ENCODE measurements at regions not wholly inside any gene's neighbourhood (a gene's known extent, or its start where the extent isn't known, plus 50 kb on each side); places are given as distances from the start of the nearest gene placed in this dataset.
A peak's percentile ranks its signal among the peaks of the same experiment; 100 is the strongest.

DNA sequence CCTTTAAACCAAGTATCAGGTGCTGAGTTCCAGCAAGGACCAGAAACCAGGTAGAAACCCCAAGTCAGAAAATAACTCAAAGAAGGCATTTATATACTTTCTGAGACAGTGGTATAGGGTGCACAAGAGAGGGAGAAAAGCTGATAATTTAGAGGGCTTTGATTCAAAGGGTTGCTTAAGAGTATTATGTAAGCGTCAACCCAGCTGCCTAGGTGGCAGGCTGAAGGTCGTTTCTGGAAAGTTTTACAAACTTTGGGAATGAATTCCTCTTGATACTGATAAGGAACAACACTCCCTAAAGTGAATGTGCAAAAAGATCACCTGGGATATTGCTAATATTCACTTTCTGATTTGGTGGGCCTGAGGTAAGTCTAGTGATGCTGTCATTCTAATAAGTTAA is 800.7 kb downstream of the MAFB start:
- DNase-seq = no peak

DNA sequence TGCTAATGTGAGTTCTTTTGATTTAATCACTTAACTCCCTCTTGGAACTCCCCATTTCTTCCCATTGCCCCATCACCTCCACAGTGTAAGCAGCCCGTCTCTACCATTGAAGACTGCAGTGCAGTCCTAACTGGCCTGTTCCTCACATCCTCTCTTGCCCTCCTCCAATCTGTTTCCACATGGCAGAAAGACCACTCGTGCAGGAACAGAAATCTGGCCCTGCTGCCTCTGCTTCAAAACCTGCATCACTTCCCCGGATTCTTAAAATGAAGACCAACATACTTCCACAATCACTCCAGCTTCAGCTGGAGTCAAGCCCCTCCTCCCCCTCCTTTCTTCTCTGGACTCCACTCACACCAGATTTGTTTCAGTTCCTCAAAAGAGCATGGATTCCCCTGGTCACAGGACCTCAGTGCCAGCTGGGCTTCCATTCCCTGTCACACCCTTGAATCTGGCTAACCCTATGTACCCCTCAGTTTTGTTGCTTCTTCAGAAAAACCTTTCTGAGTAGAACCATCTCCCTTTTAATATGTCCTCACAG is 802.3 kb downstream of the MAFB start:
- DNase-seq = no peak

DNA sequence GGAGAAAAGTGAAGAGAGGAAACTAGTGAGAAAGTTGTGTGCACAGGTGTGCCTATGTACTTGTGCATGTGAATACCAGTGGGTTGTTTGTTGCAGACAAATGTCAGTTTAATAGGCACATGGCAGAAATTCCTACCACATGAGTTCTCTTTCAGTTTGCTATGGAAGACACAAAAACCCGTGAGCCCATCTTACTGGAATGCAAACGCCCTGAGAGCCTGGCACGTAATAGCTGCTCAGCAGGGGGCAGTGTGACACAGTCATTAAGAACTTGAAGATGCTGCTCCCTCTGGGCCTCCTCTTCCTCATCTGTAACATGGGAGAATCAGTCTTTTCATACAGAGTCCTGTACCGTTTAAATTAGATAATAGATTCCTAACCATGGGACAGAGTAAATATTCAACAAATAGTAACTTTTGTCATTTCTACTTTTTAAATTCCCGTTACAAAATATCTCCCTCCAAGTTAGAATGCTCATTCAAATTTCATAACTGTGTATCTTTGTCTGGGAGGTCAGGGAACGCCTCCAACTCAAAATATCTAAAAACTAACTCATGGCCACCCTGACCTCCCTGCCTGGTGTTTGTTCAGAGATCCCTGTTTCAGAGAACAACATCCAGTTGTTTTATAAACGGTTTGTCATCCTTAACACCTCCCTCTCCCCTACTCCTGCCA is 802.9 kb downstream of the MAFB start:
- DNase-seq = peak; percentile 48 to 56

DNA sequence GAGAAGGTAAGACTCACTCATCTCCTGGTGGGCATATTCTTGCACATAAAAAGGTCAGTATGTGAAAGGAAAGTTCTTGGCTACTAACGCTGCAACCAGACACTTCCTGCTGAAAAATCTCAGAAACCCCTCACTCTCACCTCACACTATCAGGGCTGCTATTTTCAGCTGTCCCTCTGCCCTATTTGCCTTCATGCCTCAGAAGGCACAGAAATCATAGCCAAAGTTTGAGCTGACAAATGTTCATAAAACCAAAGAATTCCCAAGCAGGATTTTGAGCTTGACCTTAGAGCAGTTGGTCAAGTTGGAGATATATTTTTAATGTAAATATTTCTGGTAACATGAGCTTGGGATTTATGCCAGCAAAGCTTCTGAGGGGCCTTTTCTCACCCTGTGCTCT is 806.2 kb downstream of the MAFB start:
- DNase-seq = no peak

DNA sequence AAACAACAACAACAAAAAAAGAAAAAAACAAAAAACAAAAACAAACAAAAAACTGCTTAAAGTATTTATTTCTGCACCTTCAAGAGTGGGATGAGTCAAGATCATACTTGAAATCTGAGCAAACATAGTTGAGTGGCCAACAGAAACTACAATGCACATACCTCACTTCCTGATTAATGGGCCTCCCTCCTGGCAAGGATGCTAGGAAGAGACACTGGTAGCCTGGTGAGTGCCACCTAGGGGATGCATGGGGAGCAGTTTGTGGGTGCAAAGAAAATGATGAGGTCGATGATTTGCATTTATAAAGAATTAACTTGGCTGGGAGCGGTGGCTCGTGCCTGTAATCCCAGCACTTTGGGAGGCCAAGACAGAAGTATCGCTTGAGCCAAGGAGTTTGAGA is 808.1 kb downstream of the MAFB start:
- DNase-seq = peak in 1 of 2 experiments; percentile 25

DNA sequence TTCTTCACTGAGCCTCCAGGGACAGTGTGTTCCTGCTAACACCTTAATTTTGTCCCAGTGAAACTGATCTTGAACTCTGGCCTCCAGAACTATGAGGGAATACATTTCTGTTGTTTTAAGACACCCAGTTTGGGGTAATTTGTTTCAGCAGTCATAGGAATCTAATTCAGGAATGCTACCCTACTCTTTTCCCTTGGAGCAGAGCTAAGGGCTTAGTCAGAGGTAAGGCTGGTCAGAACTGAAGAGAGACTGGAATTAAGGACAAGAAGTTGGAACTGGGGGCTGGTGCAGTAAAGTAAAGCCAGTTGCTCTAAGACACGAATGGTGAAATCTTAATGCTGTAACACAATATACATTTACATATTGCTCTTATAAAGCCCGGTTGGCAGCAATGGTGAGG is 809.7 kb downstream of the MAFB start:
- no peak for DNase-seq

DNA sequence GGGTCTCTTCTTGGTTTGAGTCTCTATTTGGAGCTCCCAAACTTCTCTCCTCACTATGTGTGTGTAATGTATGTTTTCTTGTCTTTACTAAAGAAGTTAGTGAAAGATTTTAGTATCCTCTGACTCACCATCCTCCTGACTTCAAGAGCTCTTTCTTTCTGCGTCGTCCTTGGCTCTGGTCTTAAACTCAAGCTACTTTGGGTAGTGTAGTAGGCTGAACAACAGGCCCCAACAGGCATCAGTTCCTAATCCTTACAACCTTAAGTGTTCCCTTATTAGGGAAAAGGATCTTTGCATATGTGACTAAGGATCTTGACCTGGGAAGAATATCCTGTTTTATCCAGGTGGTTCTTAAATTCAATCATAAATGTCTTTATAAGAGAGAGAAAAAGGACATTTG is 810.2 kb downstream of the MAFB start:
- no peak for DNase-seq

DNA sequence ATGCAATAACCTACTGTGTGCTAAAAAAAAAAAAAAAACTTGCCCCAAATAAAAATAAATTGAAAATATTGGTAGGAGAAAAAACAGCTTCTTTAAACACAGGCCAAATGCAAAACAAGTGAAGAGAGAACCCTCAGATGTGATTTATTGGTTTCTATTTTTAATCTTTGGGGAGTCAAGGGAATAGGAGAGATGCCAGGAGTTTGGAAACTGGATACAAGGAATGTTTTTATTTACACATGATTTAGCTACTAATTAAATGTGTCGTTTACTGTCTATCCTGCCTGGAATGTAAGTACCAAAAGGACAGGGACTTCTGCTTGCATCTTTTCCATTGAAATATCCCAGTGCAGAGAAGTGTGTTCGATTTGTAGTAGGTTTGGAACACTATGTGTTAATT is 810.7 kb downstream of the MAFB start:
- no peak for DNase-seq

DNA sequence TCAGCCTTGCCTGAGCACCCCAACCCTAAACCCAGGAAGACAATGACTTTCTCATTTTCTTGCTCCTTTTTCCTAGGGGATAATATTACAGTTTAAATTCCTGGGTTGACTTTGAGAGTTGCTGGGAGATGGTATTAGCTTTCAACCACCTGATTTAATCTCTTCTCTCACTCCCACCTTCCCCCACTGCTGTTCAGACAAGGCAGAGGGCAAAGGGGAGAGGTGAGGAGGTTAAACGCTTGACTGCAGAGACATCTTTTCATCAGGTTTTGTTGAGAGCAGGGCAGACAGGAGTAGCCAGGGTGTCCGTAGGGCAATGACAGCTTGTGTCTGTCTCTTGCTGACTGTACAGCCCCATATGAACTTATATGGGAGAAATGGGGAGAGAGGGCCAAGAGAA is 811.2 kb downstream of the MAFB start:
- no peak for DNase-seq

DNA sequence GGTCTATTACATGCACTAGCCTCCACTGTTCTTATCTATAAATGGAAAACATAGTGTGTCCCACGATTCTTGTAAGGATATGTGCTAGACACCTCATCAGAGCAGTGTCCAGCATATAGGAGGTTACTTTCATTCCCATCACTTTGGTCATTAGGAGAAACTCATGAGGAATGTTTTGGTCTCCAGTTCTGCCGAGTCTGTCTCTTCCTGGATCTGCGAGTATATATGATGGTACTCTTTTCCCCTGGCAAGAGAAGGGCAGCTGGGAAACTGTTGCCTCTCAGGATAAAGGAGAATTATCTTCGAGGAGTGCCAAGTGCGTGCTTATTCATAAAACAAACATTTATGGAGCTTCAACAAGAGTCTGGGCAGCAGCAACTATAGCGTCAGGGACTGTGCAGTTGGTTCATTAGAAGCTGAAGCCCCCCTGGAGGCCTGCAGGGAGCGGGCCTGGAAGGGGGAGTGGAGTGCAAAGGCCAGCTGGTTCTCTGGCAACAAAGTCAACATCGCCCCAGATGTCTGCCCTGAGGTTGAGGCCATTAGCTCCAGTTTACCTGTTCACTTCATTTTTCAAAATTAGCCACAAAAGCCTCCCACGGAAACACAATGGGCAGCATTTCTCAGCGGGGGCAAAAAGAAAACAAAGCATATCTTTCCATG is 811.9 kb downstream of the MAFB start:
- DNase-seq = no peak

DNA sequence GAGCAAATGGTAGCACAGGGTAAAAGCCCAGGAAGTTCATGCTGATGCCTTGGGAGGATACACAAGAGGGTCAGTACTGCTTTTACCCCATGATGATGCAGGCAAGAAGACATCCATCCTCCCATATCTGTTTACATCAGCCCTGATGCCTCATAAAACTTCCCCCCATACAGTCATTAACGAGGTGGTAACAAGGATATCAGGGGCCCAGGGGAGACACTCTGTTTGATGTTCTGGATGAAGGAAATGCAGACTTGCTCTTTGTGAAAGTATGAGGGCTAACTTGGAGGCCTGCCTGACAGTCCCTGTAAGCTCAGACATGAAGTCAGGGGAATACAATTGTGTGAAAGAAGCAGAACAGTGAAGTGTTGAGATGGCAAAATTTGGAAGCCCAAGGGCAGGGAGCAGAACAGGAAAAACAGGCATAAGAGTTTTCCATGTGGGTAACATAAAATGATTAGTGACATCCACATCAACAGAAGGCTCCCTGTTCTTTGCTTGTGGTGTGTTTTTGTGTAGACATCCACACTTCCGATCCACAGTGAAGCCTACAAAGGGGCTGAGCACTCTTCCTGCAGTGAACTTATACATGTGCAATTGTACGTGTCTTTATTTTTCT is 813.4 kb downstream of the MAFB start:
- no peak for DNase-seq

DNA sequence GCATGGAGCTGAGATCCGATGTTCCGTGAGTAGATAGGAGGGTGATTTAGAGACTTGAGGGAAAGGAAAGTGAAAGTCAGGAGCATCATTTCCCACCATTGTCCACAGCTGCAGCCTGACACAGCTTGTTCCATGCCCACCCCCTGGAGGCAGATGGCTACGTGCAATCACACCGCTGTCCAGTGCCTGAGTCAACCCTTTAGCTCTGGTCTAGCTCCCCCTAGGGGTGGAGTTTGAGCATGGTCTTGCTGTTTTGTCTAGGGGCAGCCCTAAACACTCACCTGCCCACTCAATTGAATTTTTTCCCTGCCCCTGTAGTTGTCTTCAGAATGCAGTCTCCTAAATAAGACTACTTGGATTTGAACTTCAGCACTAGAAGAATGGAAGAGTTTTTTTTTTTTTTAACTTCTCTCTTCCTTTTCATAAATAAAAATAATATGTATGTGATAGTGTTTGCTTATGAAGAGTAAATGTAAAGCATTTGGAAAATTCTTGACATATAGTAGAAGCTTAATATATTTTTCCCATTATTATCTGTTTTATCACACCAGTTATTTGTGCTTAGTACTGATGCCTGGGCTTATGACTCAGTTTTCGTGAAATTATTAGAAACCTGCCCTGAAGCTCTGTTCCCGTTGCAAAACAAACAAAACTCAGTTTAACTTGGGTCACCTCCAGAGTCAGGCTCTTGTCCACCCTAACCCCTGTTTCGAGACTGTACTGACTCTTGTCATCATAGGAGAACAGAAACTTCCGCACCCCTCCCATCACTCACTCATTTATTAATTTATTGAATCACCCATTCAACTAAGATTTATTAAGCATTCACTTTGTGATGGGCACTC is 814.8 kb downstream of the MAFB start:
- peak; percentile 20 to 27 for DNase-seq

DNA sequence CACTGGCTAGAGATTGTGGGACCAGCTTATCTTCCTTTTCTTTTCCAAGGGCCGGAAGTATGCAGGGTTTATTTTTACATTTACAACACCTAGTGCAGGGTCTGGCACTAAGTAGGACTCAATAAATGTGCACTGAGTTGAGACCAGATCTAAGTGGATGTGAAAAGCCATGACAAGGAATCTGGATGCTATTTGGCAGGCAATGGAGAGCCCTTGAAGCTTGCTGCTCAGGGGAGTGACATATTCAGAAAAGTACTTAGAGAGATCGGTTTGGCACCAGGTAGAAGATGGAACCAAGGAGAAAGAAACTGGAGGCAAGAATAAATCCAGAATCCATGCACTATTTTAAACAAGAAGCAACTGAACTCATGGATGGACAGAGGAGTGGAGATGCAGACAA is 815.8 kb downstream of the MAFB start:
- DNase-seq = no peak

DNA sequence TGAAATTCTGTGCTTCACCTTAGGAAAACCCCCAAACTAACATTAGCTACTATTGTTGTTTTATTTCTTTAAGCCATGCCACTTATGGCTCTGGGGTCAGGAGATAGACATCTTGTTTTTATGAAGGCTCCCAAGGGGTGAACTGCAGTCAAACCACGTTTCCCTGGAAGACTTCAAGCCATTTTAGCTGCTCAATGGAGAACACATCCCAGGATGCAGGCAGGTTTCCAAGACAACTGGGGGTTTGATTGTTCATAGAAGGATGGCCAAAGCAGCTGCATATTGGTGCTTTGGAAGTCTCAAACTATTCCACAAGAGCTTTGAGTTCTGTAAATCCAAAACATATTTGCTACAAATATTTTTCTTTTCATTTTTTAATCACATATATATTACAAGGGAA is 818.0 kb downstream of the MAFB start:
- no peak for DNase-seq

DNA sequence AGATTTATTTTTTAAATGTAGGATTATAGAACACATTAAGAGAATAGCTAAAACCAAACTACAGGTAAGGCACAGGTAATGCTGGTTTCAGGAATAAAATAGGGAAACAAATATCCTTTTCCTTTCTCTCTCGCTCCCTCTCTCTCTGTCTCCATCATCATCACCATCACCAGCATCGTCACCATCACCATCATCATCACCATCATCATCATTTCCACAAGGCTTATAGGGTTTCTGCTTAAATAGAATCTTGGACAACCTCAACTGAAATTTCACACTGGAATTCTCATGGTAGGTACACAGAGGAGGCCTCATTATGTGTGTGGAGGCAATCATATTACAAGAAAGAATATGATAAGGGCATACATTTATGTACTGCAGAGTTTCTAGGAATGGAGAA is 823.6 kb downstream of the MAFB start:
- no peak for DNase-seq

DNA sequence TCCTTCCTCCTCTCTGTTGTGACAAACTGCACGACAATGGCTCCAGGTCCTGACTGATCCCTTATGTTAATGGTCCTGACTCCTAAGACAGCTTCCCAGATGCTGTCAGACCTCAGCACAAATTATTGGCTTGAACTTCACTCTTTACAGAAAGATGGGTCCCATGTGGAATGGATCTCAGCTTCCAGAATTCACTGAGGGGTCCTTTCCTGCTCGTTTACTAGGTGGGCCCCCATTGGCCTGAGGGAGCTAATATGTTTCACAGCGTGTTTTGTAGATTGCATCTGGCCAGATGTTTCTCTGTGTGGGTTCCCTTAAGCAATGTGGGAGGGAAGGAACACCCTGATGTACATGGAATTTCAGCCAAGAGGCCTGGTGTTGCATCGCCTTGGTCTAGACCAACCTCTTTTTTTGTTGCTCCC is 826.6 kb downstream of the MAFB start:
- DNase-seq = no peak

DNA sequence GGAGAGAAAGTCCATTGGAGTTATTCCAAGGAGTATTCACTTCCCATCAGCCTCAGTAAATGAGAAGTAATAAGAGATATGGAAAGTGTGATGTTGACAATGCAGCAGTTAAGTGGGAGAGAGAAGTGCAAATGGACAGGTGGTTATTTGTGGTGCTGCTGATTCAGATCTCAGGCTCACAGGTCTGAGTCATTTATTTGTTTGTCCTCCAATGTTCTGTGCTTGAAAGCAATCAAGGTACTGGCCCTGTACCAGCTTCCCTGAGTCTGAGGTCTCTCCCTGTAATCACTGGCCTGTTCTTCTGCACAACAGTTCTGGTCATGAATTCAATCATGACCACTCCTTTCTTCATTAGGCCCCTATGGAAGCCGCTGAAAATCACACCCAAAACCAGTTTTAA is 827.7 kb downstream of the MAFB start:
- no peak for DNase-seq

DNA sequence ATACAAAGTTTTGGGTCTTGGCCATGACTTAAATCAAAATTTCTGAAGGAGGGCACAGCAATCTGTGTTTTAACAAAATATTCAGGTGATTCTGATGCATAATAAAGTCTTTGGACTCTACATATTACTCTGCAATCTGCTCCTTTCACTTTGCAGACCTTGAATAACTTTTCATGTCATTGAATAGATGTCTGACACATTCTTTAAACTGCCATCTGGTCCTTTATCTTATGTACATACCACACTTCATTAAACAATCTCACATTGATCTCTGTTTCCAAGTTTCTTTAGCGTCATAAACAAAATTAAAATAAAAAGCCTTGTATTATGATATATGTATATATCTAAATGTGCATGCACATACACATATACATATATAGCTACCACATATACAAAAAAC is 831.2 kb downstream of the MAFB start:
- no peak for DNase-seq

DNA sequence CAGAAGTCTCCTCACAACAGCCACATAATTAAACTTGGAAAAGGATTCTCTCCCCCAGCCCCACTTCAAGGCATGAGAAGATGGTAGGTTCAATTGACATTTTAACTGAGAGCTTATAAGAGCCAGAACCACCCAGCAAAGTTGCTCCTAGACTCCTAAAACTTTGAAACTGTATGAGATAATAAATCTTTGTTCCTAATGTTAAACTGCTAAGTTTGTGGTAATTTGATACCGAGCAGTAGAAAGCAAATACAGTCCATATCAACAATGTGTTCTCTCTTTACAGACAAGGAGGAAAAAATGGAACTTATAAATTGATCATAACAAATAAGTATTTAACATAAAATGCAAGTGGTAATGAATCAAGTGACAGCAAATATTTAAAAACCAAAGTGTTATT is 831.8 kb downstream of the MAFB start:
- DNase-seq = no peak

DNA sequence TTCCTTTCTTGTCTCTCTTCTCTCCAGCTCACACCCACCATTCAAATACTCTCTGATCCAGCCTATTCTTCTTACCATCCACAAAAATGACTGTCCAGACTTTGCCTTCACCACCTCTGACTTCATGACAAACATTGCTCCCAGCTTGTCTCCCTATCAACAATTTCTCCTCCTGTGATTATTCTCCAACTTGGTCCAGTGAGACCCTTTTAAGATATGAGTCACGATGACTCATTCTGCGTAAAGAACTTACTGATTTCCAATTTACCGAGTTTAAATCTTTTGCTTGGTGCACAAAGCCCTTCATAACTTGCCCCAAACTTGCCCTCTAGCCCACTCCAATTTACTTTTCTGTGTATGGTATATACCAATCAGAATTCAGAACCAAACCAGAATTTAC is 833.2 kb downstream of the MAFB start:
- no peak for DNase-seq

DNA sequence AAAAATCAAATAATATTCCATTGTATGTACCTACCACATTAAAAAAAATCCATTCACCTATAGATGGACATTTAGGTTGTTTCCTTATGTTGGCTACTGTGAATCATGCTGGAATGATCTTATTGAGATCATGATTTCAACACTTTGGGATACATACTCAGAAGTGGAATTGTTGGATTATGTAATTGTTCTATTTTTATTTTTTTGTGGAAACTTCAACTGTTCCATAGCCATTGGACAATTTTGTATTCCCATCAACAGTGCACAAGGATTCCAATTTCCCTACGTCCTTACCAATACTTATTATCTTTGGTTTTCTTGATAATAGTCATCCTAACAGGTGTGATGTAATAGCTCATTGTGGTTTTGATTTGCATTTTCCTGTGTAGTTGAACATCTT is 834.0 kb downstream of the MAFB start:
- DNase-seq = no peak

DNA sequence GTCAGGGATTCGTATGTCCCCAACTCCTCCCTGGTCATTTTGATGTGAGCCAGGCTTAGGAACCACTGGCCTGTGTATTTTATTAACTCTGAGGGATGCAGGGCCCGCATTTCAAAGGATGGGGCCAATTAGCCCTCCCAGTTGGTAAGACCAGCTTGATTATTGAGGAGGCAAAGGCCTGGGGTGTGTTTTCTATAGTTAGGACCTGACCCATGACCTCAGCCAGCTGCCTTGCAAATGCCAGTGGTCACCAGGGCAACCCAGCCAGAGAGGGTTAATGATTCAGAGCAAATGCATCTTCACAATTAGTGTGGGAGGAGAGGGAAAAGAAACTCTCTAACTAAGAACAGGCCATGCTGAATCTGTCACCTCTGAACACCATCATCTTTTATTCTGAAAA is 835.4 kb downstream of the MAFB start:
- no peak for DNase-seq

DNA sequence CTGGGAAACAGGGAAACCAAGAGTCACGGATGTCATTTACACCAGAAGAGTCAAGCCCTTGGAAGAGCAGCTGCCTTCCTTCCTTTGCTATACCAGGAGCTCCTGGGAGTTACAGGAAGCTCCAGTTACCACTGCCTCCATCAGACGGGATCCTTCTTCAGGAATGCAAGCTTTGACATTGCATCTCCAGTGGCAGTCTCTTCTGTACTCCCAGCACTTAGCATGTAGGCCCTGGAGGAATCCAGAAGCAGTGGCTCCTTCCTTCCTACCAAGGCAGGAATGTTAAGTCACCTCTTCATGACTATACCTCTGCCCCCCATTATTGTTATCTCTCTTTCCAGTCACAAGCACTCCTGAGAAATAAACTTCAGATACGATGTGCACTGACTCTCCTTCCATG is 836.0 kb downstream of the MAFB start:
- no peak for DNase-seq

Data from AML-193 (cell line).